B cell (primary cell): ENCODE measurements at regions not wholly inside any gene's neighbourhood (a gene's known extent, or its start where the extent isn't known, plus 50 kb on each side); places are given as distances from the start of the nearest gene placed in this dataset.

Experiments
- ATAC-seq: fragments of 200-7000 bp; cut with Tn5 transposase; one replicate; pipeline ENCODE4 v1.10.0; 2021; ENCODE audit warnings: low read depth, mild to moderate bottlenecking, moderate number of reproducible peaks, moderate library complexity
- CTCF ChIA-PET: fragments of 350-600 bp; sonication (Branson Sonifier 250); formaldehyde crosslinking; loops from one replicate; lab custom pipeline; 2021; ENCODE audit warnings: antibody characterized with exemption, inconsistent platforms; lab: Charles Lee
- POLR2A ChIA-PET: fragments of 350-600 bp; sonication (Branson Sonifier 250); formaldehyde crosslinking; loops from one replicate; lab custom pipeline; 2021; ENCODE audit warnings: antibody characterized with exemption; lab: Charles Lee
- DNase-seq: peaks from one replicate; pipeline ENCODE4 v3.0.0; 2013
- H2AFZ ChIP-seq: 2 replicates; pipeline ENCODE4 v1.6.1; 2012; ENCODE audit warnings: mild to moderate bottlenecking, low read depth, low read length; ENCODE audit not compliant: insufficient read depth, poor library complexity, severe bottlenecking
- H3K27ac ChIP-seq, 2 donors: 1 replicate in 1 of 2; 2 replicates in 1 of 2; pipeline ENCODE4 v1.5.1; 2012 to 2013; ENCODE audit warnings: low read length in 2 of 2, mild to moderate bottlenecking in 2 of 2, moderate library complexity in 1 of 2
- H3K27me3 ChIP-seq, 4 experiments: fragments of 200-600 bp in 1 of 4; sonication (generic) in 1 of 4; replicated peaks in 1 of 4; 1 replicate in 2 of 4; 2 replicates in 2 of 4; pipeline versions ENCODE4 v1.6.1 to v1.7.0; 2013 to 2016; ENCODE audit warnings: low read length in 3 of 4, mild to moderate bottlenecking in 2 of 4, mixed read lengths in 1 of 4, moderate library complexity in 1 of 4; ENCODE audit not compliant: insufficient read depth in 4 of 4, control insufficient read depth in 3 of 4; ENCODE audit errors: control extremely low read depth in 1 of 4
- H3K36me3 ChIP-seq, 2 experiments: replicated peaks in 1 of 2; 1 replicate in 1 of 2; 2 replicates in 1 of 2; pipeline versions ENCODE4 v1.6.1 to v1.7.1; 2013; ENCODE audit warnings: low read length in 1 of 2; ENCODE audit not compliant: insufficient read depth in 2 of 2, control insufficient read depth in 1 of 2; ENCODE audit errors: control extremely low read depth in 1 of 2, extremely low read depth in 1 of 2
- H3K4me1 ChIP-seq, 2 donors: fragments of 200-600 bp in 1 of 2; sonication (generic) in 1 of 2; 1 replicate in 1 of 2; 2 replicates in 1 of 2; pipeline versions ENCODE4 v1.5.1 to v1.6.1; 2013 to 2017; ENCODE audit warnings: low read length in 2 of 2; ENCODE audit not compliant: control insufficient read depth in 2 of 2, insufficient read depth in 2 of 2
- H3K4me2 ChIP-seq: replicated peaks from 2 replicates; pipeline ENCODE3; 2012; ENCODE audit warnings: mild to moderate bottlenecking, low read depth, low read length; ENCODE audit not compliant: poor library complexity, severe bottlenecking
- H3K4me3 ChIP-seq, 5 experiments: fragments of 200-600 bp in 1 of 5; sonication (generic) in 1 of 5; 1 replicate in 3 of 5; 2 replicates in 2 of 5; pipeline versions ENCODE4 v1.5.1 to v1.7.0; 2011 to 2016; ENCODE audit warnings: low read length in 4 of 5, mild to moderate bottlenecking in 4 of 5, low read depth in 2 of 5, control low read depth in 1 of 5, moderate library complexity in 1 of 5; ENCODE audit not compliant: insufficient read depth in 1 of 5; ENCODE audit errors: control extremely low read depth in 1 of 5, extremely low read depth in 1 of 5
- H3K79me2 ChIP-seq: fragments of 200-600 bp; sonication (generic); one replicate; pipeline ENCODE4 v1.6.0; 2016; ENCODE audit warnings: low read length; ENCODE audit not compliant: control insufficient read depth, insufficient read depth
- H3K9ac ChIP-seq: fragments of 200-600 bp; sonication (generic); 2 replicates; pipeline ENCODE4 v1.6.1; 2017; ENCODE audit warnings: mild to moderate bottlenecking, low read length, moderate library complexity
- H3K9me3 ChIP-seq, 3 donors: one replicate each; pipeline versions ENCODE4 v1.6.1 to v1.7.1; 2013; ENCODE audit warnings: low read length in 2 of 3; ENCODE audit not compliant: control insufficient read depth in 2 of 3, insufficient read depth in 1 of 3; ENCODE audit errors: control extremely low read depth in 1 of 3
- H4K20me1 ChIP-seq: 2 replicates; pipeline ENCODE4 v1.6.0; 2012; ENCODE audit warnings: mild to moderate bottlenecking, low read length; ENCODE audit not compliant: insufficient read depth, control insufficient read depth, poor library complexity, severe bottlenecking
- H3K27ac Mint-ChIP-seq: one replicate; pipeline ENCODE4 v1.8.0; 2021; ENCODE audit warnings: mixed read lengths
- H3K27me3 Mint-ChIP-seq: one replicate; pipeline ENCODE4 v1.8.0; 2021; ENCODE audit warnings: mixed read lengths
- H3K4me1 Mint-ChIP-seq: one replicate; pipeline ENCODE4 v1.8.0; 2021; ENCODE audit warnings: mixed read lengths
- H3K4me3 Mint-ChIP-seq: one replicate; pipeline ENCODE4 v1.8.0; 2021; ENCODE audit warnings: mixed read lengths
- H3K9me3 Mint-ChIP-seq: one replicate; pipeline ENCODE4 v1.8.0; 2022; ENCODE audit warnings: mixed read lengths; ENCODE audit not compliant: insufficient read depth
- CTCF ChIP-seq: fragments of 200-600 bp; IDR thresholded peaks from one replicate; pipeline ENCODE4 v1.8.0; 2022; ENCODE audit warnings: antibody characterized with exemption, mild to moderate bottlenecking
- EZH2 ChIP-seq: IDR thresholded peaks from 2 replicates; pipeline ENCODE4 v1.6.1; 2012; ENCODE audit warnings: borderline replicate concordance, low read depth, mild to moderate bottlenecking, moderate library complexity, low read length; ENCODE audit not compliant: insufficient read depth, poor library complexity, severe bottlenecking
- WGBS: methylation state at CpG from one replicate; pipeline ENCODE4 v1.1.5; 2013; ENCODE audit warnings: missing lambda C conversion rate; ENCODE audit not compliant: insufficient coverage; 5-methylcytosine and 5-hydroxymethylcytosine counted together
- intact Hi-C: fragments of 100-400 bp; cut with micrococcal nuclease; formaldehyde crosslinking; loops from one replicate; pipeline ENCODE4 v1.10.0; 2022

- H3K9me3 Mint-ChIP-seq: no peaks in the 10 kb centered on the region
- ChIA-PET CTCF (no interaction called here), POLR2A (no interaction called here)
- Histone ChIP-seq H3K27ac (no peak overlapping the region), H4K20me1 (no peaks in the 10 kb centered on the region), H3K4me1 (no peaks in the 10 kb centered on the region), H3K4me3 (no peak overlapping the region), H3K27me3 (no peaks in the 10 kb centered on the region), H3K79me2 (no peaks in the 10 kb centered on the region), H3K36me3 (no peaks in the 10 kb centered on the region), H3K9me3 (no peaks in the 10 kb centered on the region), H3K4me2 (no peak overlapping the region), H3K9ac (no peak overlapping the region), H2AFZ (no peak overlapping the region)
- no peaks in the 10 kb centered on the region for H3K4me1 Mint-ChIP-seq
- no CpG with 5 or more reads among the region's 5 CpGs for WGBS
- no peak overlapping the region for H3K27ac Mint-ChIP-seq
- ATAC-seq (no peak), DNase-seq (no peak)
- intact Hi-C loops: no loop called here
- no peak for TF ChIP-seq CTCF
- TF ChIP-seq EZH2: no peak
- H3K27me3 Mint-ChIP-seq: no peaks in the 10 kb centered on the region
- H3K4me3 Mint-ChIP-seq: no peak overlapping the region
Observed at GRCh38 chr2:188119112-188119838, 172.4 kb upstream of the GULP1 start.

GRCh38 chr2:188122985-188123384 is 168.7 kb upstream of the GULP1 start:
- no peak for DNase-seq
- no peaks in the 10 kb centered on the region for H3K9me3 Mint-ChIP-seq
- H3K27me3 Mint-ChIP-seq: no peaks in the 10 kb centered on the region
- Histone ChIP-seq H3K36me3 (no peaks in the 10 kb centered on the region), H3K27me3 (no peaks in the 10 kb centered on the region), H4K20me1 (no peaks in the 10 kb centered on the region), H2AFZ (no peak overlapping the region), H3K9me3 (no peaks in the 10 kb centered on the region), H3K9ac (no peak overlapping the region), H3K27ac (no peak overlapping the region), H3K4me1 (no peaks in the 10 kb centered on the region), H3K79me2 (no peaks in the 10 kb centered on the region), H3K4me2 (no peak overlapping the region), H3K4me3 (no peak overlapping the region)
- ChIA-PET CTCF (no interaction called here), POLR2A (no interaction called here)
- no peak overlapping the region for H3K4me3 Mint-ChIP-seq
- H3K27ac Mint-ChIP-seq: no peak overlapping the region
- no peak for ATAC-seq
- H3K4me1 Mint-ChIP-seq: no peaks in the 10 kb centered on the region
- TF ChIP-seq EZH2 (no peak), CTCF (no peak)
- intact Hi-C loops: no loop called here
